Stimulated activated CD4-positive, alpha-beta T cell treated with anti-CD3 and anti-CD28 coated beads, Interleukin-4, amount 100 ng/mL, for 48 hours (primary cell): ENCODE measurements at regions not wholly inside any gene's neighbourhood (a gene's known extent, or its start where the extent isn't known, plus 50 kb on each side); places are given as distances from the start of the nearest gene placed in this dataset.
"Not testable (repeated sequence)": the region's sequence is repeated elsewhere in the genome, so short reads cannot be mapped to it uniquely, and the experiment has no call there.

Experiments
- DNase-seq, 2 donors: peaks; one replicate each; pipeline ENCODE4 v3.0.0-alpha.2; 2020; ENCODE audit warnings: low read depth in 2 of 2

GRCh38 chr6:155858906-155859305 is 403.3 kb upstream of the NOX3 start:
- not testable (repeated sequence) for DNase-seq

GRCh38 chr6:155854787-155855186 is 399.1 kb upstream of the NOX3 start:
- no peak for DNase-seq

GRCh38 chr6:155853011-155853410 is 397.4 kb upstream of the NOX3 start:
- no peak for DNase-seq

- DNase-seq: no peak
Observed at GRCh38 chr6:155850408-155850841, 394.8 kb upstream of the NOX3 start.

- no peak for DNase-seq
Observed at GRCh38 chr6:155847711-155848110, 392.1 kb upstream of the NOX3 start.

GRCh38 chr6:155837474-155837873 is 381.8 kb upstream of the NOX3 start:
- no peak for DNase-seq

- DNase-seq: no peak
Observed at GRCh38 chr6:155832596-155832995, 377.0 kb upstream of the NOX3 start.

- DNase-seq: no peak
Observed at GRCh38 chr6:155830531-155830930, 374.9 kb upstream of the NOX3 start.

- no peak for DNase-seq
Observed at GRCh38 chr6:155829646-155830045, 374.0 kb upstream of the NOX3 start.

GRCh38 chr6:155828989-155829388 is 373.4 kb upstream of the NOX3 start:
- no peak for DNase-seq

GRCh38 chr6:155818698-155819097 is 363.1 kb upstream of the NOX3 start:
- no peak for DNase-seq

- no peak for DNase-seq
Observed at GRCh38 chr6:155813548-155813947, 357.9 kb upstream of the NOX3 start.

GRCh38 chr6:155807243-155807642 is 351.6 kb upstream of the NOX3 start:
- DNase-seq: no peak

- no peak for DNase-seq
Observed at GRCh38 chr6:155801046-155801445, 345.4 kb upstream of the NOX3 start.

- DNase-seq: not testable (repeated sequence)
Observed at GRCh38 chr6:155798876-155799275, 343.2 kb upstream of the NOX3 start.

- DNase-seq: no peak
Observed at GRCh38 chr6:155795173-155795796, 339.6 kb upstream of the NOX3 start.

GRCh38 chr6:155791891-155792290 is 336.3 kb upstream of the NOX3 start:
- no peak for DNase-seq

- no peak for DNase-seq
Observed at GRCh38 chr6:155791186-155791585, 335.5 kb upstream of the NOX3 start.

- DNase-seq: no peak
Observed at GRCh38 chr6:155787168-155787567, 331.5 kb upstream of the NOX3 start.

- no peak for DNase-seq
Observed at GRCh38 chr6:155786528-155786927, 330.9 kb upstream of the NOX3 start.

GRCh38 chr6:155782739-155783459 is 327.3 kb upstream of the NOX3 start:
- no peak for DNase-seq

- DNase-seq: no peak
Observed at GRCh38 chr6:155782320-155782731, 326.7 kb upstream of the NOX3 start.

- no peak for DNase-seq
Observed at GRCh38 chr6:155779456-155779855, 323.8 kb upstream of the NOX3 start.

GRCh38 chr6:155778336-155778735 is 322.7 kb upstream of the NOX3 start:
- no peak for DNase-seq
